KMS-11 (cell line): ENCODE measurements at regions not wholly inside any gene's neighbourhood (a gene's known extent, or its start where the extent isn't known, plus 50 kb on each side); places are given as distances from the start of the nearest gene placed in this dataset.
A peak's percentile ranks its signal among the peaks of the same experiment; 100 is the strongest.

ENCODE experiments used
- H2AFZ ChIP-seq: fragments of 200-600 bp; sonication (generic); 2 replicates; pipeline ENCODE4 v1.6.1; 2016; ENCODE audit warnings: antibody characterized with exemption, mixed run types, low read depth
- H3K27ac ChIP-seq: fragments of 200-600 bp; sonication (generic); 2 replicates; pipeline ENCODE4 v1.6.1; 2016; ENCODE audit warnings: mild to moderate bottlenecking, mixed run types
- H3K27me3 ChIP-seq: fragments of 200-600 bp; sonication (generic); 2 replicates; pipeline ENCODE4 v1.6.1; 2017; ENCODE audit warnings: mild to moderate bottlenecking, low read depth, mixed run types, moderate library complexity; ENCODE audit not compliant: insufficient read depth
- H3K36me3 ChIP-seq: fragments of 200-600 bp; sonication (generic); 2 replicates; pipeline ENCODE4 v1.6.1; 2017; ENCODE audit warnings: mild to moderate bottlenecking, mixed run types; ENCODE audit not compliant: insufficient read depth
- H3K4me1 ChIP-seq: fragments of 200-600 bp; sonication (generic); 2 replicates; pipeline ENCODE4 v1.6.1; 2016; ENCODE audit warnings: mild to moderate bottlenecking, low read depth, mixed run types; ENCODE audit not compliant: poor library complexity, severe bottlenecking
- H3K4me2 ChIP-seq: fragments of 200-600 bp; sonication (generic); 2 replicates; pipeline ENCODE4 v1.7.0; 2016; ENCODE audit warnings: mild to moderate bottlenecking, mixed run types
- H3K4me3 ChIP-seq: fragments of 200-600 bp; sonication (generic); IDR thresholded peaks from 2 replicates; pipeline ENCODE4 v1.6.1; 2017; ENCODE audit warnings: low read depth, low read length, mixed read lengths; ENCODE audit not compliant: insufficient read depth
- H3K79me2 ChIP-seq: fragments of 200-600 bp; sonication (generic); 2 replicates; pipeline ENCODE4 v1.6.1; 2016; ENCODE audit warnings: low read depth, mixed run types; ENCODE audit not compliant: insufficient read depth
- H3K9ac ChIP-seq: fragments of 200-600 bp; sonication (generic); 2 replicates; pipeline ENCODE4 v1.6.1; 2016; ENCODE audit warnings: mild to moderate bottlenecking, mixed run types
- H4K20me1 ChIP-seq: fragments of 200-600 bp; sonication (generic); 2 replicates; pipeline ENCODE4 v1.6.1; 2016; ENCODE audit warnings: mild to moderate bottlenecking, mixed run types; ENCODE audit not compliant: insufficient read depth
- CTCF ChIP-seq: fragments of 200-600 bp; sonication (generic); conservative IDR thresholded peaks from 2 replicates; pipeline ENCODE4 v1.6.1; 2017; ENCODE audit warnings: low read depth, mild to moderate bottlenecking, antibody characterized with exemption, low read length, moderate library complexity, mixed read lengths

- Histone ChIP-seq H3K4me3 (no peak overlapping the region), H3K4me1 (peaks cover 6% of the 10 kb centered on the region), H3K4me2 (peak overlapping the region; percentile 11; the same call in 1 of the 2 replicates), H3K27ac (no peak overlapping the region), H2AFZ (peak overlapping the region; percentile 44; the same call in 1 of the 2 replicates), H3K79me2 (no peaks in the 10 kb centered on the region), H4K20me1 (no peaks in the 10 kb centered on the region), H3K36me3 (no peaks in the 10 kb centered on the region), H3K27me3 (no peaks in the 10 kb centered on the region), H3K9ac (no peak overlapping the region)
- TF ChIP-seq CTCF, result peak; percentile 71
Observed at GRCh38 chr14:21748869-21749303, 75.3 kb upstream of the OR4E1 start.

- no peaks in the 10 kb centered on the region for H3K36me3 ChIP-seq
- no peak overlapping the region for H3K9ac ChIP-seq
- H4K20me1 ChIP-seq, result no peaks in the 10 kb centered on the region
- no peak overlapping the region for H3K27ac ChIP-seq
- H3K4me1 ChIP-seq, result no peaks in the 10 kb centered on the region
- TF ChIP-seq CTCF, result no peak
- H3K4me2 ChIP-seq, result no peak overlapping the region
- H2AFZ ChIP-seq, result no peak overlapping the region
- no peaks in the 10 kb centered on the region for H3K79me2 ChIP-seq
- H3K27me3 ChIP-seq, result peaks cover 5% of the 10 kb centered on the region
- no peak overlapping the region for H3K4me3 ChIP-seq
Observed at GRCh38 chr14:21735639-21736307, 62.2 kb upstream of the OR4E1 start.

GRCh38 chr14:21735200-21735599 lies 61.6 kb upstream of the OR4E1 start:
- H3K9ac ChIP-seq, result no peak overlapping the region
- no peaks in the 10 kb centered on the region for H3K36me3 ChIP-seq
- no peak overlapping the region for H2AFZ ChIP-seq
- H3K27me3 ChIP-seq, result peaks cover 5% of the 10 kb centered on the region
- no peaks in the 10 kb centered on the region for H3K4me1 ChIP-seq
- no peak overlapping the region for H3K4me2 ChIP-seq
- TF ChIP-seq CTCF, result no peak
- no peak overlapping the region for H3K27ac ChIP-seq
- H4K20me1 ChIP-seq, result no peaks in the 10 kb centered on the region
- no peaks in the 10 kb centered on the region for H3K79me2 ChIP-seq
- no peak overlapping the region for H3K4me3 ChIP-seq

GRCh38 chr14:21734457-21735074 lies 60.9 kb upstream of the OR4E1 start:
- Histone ChIP-seq H3K4me3 (no peak overlapping the region), H3K4me1 (peaks cover 2% of the 10 kb centered on the region), H3K4me2 (no peak overlapping the region), H3K79me2 (no peaks in the 10 kb centered on the region), H4K20me1 (no peaks in the 10 kb centered on the region), H3K27ac (no peak overlapping the region), H3K36me3 (no peaks in the 10 kb centered on the region), H3K9ac (no peak overlapping the region), H3K27me3 (peaks cover 5% of the 10 kb centered on the region), H2AFZ (no peak overlapping the region)
- TF ChIP-seq CTCF, result peak; percentile 74
